ENCODE measurements at regions not wholly inside any gene's neighbourhood (a gene's known extent, or its start where the extent isn't known, plus 50 kb on each side); places are given as distances from the start of the nearest gene placed in this dataset.

DNA sequence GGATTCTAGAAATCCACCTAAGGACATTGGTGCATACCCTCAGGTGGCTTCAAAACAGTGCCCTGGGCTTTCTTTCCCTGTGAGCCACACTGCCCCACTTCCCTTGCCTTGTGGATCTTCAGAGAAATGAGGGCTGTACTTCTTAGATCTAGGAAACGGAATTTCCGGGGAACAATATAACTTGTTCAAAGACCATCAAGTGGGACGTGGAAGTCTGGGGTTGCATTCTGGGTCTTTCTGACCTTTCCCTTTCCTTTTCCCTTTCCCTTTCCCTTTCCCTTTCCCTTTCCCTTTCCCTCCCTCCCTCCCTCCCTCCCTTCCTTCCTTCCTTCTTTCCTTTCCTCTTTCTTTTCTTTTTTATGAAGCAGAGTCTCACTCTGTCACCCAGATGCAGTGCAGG lies 97.1 kb upstream of the SALL1 start:
- POLR2A ChIA-PET: no interaction called here
- no peak overlapping the region for H3K4me3 ChIP-seq (ENCODE audit: low read depth, low read length)
- CTCF ChIA-PET: no interaction called here
- DNase-seq (ENCODE audit: low read depth): no peak
- no peaks in the 10 kb centered on the region for H3K27me3 ChIP-seq (ENCODE audit: control insufficient read depth, insufficient read depth, low read length)
- TF ChIP-seq, protein P1, sequence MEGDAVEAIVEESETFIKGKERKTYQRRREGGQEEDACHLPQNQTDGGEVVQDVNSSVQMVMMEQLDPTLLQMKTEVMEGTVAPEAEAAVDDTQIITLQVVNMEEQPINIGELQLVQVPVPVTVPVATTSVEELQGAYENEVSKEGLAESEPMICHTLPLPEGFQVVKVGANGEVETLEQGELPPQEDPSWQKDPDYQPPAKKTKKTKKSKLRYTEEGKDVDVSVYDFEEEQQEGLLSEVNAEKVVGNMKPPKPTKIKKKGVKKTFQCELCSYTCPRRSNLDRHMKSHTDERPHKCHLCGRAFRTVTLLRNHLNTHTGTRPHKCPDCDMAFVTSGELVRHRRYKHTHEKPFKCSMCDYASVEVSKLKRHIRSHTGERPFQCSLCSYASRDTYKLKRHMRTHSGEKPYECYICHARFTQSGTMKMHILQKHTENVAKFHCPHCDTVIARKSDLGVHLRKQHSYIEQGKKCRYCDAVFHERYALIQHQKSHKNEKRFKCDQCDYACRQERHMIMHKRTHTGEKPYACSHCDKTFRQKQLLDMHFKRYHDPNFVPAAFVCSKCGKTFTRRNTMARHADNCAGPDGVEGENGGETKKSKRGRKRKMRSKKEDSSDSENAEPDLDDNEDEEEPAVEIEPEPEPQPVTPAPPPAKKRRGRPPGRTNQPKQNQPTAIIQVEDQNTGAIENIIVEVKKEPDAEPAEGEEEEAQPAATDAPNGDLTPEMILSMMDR (IDR thresholded peaks at IDR 0.05; ENCODE audit: insufficient read depth, low read depth, low read length): no peak
- H3K36me3 ChIP-seq (ENCODE audit: control insufficient read depth, insufficient read depth, low read length): no peaks in the 10 kb centered on the region

DNA sequence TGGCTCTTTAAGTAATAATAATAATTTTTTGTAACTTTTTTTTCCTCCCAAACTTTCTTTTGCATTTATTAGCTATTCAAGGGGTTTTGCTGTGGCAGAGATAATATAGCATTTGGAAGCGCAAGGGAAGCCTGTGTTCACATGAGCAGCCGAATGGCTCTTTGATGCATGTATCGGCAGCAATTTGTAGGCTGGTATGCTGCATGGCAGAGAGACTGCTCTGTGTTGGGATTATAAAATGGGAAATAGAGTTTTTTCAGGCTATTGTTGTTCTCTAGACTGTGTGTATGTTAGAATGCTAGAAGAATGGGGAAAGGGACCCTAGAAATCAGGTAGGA lies 94.6 kb upstream of the SALL1 start:
- CTCF ChIA-PET: interaction anchor here (0.8 kb wide), 1 partner anchor 51 kb away, joined by 3 read pairs; no protein-coding TSS in a partner anchor
- Histone ChIP-seq H3K36me3 (ENCODE audit: control insufficient read depth, insufficient read depth, low read length) (no peaks in the 10 kb centered on the region), H3K27me3 (ENCODE audit: control insufficient read depth, insufficient read depth, low read length) (no peaks in the 10 kb centered on the region), H3K4me3 (ENCODE audit: low read depth, low read length) (no peak overlapping the region)
- DNase-seq (ENCODE audit: low read depth): no peak
- POLR2A ChIA-PET: interaction anchor here (0.6 kb wide), 1 partner anchor 9 kb away, joined by 5 read pairs; no protein-coding TSS in a partner anchor
- TF ChIP-seq, protein P1 (IDR thresholded peaks at IDR 0.05; ENCODE audit: insufficient read depth, low read depth, low read length): no peak

DNA sequence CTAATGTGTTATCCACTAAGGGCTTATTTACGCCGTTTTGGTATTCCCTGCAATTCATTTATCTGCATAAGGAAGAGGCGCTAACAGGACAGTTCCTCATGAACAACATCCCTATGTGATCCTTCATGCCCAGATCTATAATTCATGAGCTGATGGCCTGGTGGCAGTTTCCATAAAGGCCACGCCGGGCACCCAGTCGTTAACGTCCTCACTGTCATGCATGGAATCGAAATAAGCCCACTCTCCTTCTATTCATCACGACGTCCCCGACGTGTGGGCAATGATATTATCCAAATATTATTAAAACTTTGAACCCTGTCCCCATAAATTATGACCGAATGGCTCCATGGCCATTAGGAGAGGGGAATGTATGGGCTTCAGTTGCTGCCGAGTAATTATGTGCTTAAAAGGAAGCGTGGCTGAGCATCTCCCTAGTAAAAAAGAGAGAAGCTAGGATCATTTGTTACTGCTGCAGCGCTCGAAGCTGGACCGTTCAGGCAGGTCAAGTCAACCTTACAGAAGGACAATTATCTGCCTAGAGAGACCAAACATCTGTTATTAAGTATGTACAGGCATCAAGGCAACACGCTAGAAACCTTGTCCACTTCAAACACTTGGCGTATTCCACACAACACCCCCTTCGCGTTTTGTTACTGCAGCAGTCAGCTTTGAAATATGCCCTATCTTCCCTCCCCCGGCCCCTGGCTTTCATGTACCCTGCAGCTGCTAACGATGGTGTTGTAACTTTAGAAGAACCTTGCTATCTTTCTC lies 94.0 kb upstream of the SALL1 start:
- TF ChIP-seq, protein P1 (IDR thresholded peaks at IDR 0.05; ENCODE audit: insufficient read depth, low read depth, low read length): no peak
- Histone ChIP-seq H3K4me3 (ENCODE audit: low read depth, low read length) (no peak overlapping the region), H3K27me3 (ENCODE audit: control insufficient read depth, insufficient read depth, low read length) (no peaks in the 10 kb centered on the region), H3K36me3 (ENCODE audit: control insufficient read depth, insufficient read depth, low read length) (no peaks in the 10 kb centered on the region)
- CTCF ChIA-PET: interaction anchor here (0.8 kb wide), 1 partner anchor 50 kb away, joined by 3 read pairs; no protein-coding TSS in a partner anchor
- POLR2A ChIA-PET: interaction anchor here (0.6 kb wide), 1 partner anchor 9 kb away, joined by 5 read pairs; no protein-coding TSS in a partner anchor
- no peak for DNase-seq (ENCODE audit: low read depth)

DNA sequence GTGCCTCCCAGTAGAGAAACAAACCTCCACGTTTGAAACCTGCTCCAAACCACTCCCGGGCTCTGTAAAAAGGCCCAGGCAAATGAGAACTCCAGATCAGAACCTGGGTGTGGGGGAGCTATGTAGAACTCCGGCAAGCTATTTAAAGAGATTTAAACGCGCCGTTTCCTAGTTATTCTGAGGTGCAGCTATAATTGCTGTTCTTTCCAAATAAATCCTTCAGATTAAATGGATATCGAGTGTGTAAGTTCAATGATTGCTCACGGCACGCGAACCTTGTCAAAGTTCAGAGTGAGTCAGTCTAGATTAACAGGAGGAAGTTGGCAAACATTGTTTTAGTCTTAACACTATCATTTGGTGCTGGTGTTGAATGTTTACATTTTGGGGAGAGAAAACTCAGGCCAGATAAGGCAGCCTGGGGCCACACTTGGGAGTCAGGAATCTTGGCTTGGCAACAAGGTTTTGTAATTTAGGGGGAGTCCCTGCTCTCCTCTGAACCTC lies 92.9 kb upstream of the SALL1 start:
- H3K4me3 ChIP-seq (ENCODE audit: low read depth, low read length): no peak overlapping the region
- ChIA-PET POLR2A (no interaction called here), CTCF (no interaction called here)
- H3K36me3 ChIP-seq (ENCODE audit: control insufficient read depth, insufficient read depth, low read length): no peaks in the 10 kb centered on the region
- no peak for DNase-seq (ENCODE audit: low read depth)
- TF ChIP-seq, protein P1 (IDR thresholded peaks at IDR 0.05; ENCODE audit: insufficient read depth, low read depth, low read length): no peak
- H3K27me3 ChIP-seq (ENCODE audit: control insufficient read depth, insufficient read depth, low read length): no peaks in the 10 kb centered on the region

DNA sequence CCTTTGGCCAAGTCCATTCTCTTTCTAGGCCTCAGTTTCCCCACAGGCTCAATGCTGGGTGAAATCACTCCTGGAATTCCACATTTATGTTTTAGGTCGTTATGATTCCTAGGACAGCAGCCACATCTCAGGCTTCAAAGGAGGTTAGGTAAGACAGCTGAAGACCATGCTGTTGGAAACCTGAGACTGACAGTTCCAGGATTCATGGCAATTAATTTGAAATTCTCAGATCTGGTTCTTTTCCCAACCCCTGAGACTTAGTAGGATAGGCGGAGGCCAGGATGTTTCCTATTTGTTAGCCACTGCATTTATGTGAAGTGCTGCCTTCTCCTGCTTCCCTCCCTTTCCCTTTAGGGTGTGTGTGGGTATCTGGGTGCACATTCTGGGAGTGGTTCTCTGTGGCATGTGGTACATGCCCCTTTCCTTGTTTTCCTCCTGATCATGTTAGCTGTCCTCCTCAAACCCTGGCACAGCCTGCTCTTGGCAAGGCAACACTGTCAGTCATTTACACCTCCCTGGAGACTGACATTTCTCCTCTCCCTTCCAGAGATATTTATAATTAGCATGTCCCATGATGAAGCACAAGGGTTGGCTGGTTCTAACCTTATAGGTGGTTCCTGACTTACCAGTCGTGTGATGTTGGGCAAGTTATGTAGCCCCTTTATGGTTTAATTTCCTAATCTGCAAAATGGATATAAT lies 91.4 kb upstream of the SALL1 start:
- DNase-seq (ENCODE audit: low read depth): no peak
- no peaks in the 10 kb centered on the region for H3K36me3 ChIP-seq (ENCODE audit: control insufficient read depth, insufficient read depth, low read length)
- H3K4me3 ChIP-seq (ENCODE audit: low read depth, low read length): no peak overlapping the region
- TF ChIP-seq, protein P1 (IDR thresholded peaks at IDR 0.05; ENCODE audit: insufficient read depth, low read depth, low read length): no peak
- CTCF ChIA-PET: no interaction called here
- POLR2A ChIA-PET: no interaction called here
- no peaks in the 10 kb centered on the region for H3K27me3 ChIP-seq (ENCODE audit: control insufficient read depth, insufficient read depth, low read length)

Measured in BJ (cell line).